Heart right ventricle (tissue), 16 donors: ENCODE measurements at regions not wholly inside any gene's neighbourhood (a gene's known extent, or its start where the extent isn't known, plus 50 kb on each side); places are given as distances from the start of the nearest gene placed in this dataset.

Source experiments
- ATAC-seq, 8 donors: fragments of 200-7000 bp; cut with Tn5 transposase; one replicate each; pipeline ENCODE4 v1.9.1; 2020; ENCODE audit warnings: mild to moderate bottlenecking in 8 of 8, moderate library complexity in 8 of 8, moderate number of reproducible peaks in 1 of 8
- DNase-seq, 2 donors: peaks; one replicate each; pipeline ENCODE4 v3.0.0-alpha.2; 2020
- H3K27ac ChIP-seq, 10 donors: fragments of 200-600 bp; sonication (generic) in 2 of 10; one replicate each; pipeline versions ENCODE4 v1.5.0 to v1.8.0; 2020 to 2022; ENCODE audit warnings: mild to moderate bottlenecking in 3 of 10
- H3K27me3 ChIP-seq, 7 donors: fragments of 200-600 bp; one replicate each; pipeline ENCODE4 v1.8.0; 2021 to 2022; ENCODE audit warnings: mild to moderate bottlenecking in 2 of 7
- H3K36me3 ChIP-seq, 9 donors: fragments of 200-600 bp; sonication (generic) in 1 of 9; one replicate each; pipeline versions ENCODE4 v1.5.0 to v1.8.0; 2020 to 2022; ENCODE audit warnings: mild to moderate bottlenecking in 2 of 9
- H3K4me1 ChIP-seq, 9 donors: fragments of 200-600 bp; sonication (generic) in 1 of 9; one replicate each; pipeline versions ENCODE4 v1.5.0 to v1.8.0; 2020 to 2022; ENCODE audit warnings: mild to moderate bottlenecking in 4 of 9
- H3K4me3 ChIP-seq, 10 donors: fragments of 200-600 bp; sonication (generic) in 2 of 10; one replicate each; pipeline versions ENCODE4 v1.5.0 to v1.8.0; 2020 to 2022; ENCODE audit warnings: mild to moderate bottlenecking in 7 of 10, moderate library complexity in 2 of 10
- H3K9me3 ChIP-seq, 11 donors: fragments of 200-600 bp in 10 of 11; sonication (generic) in 2 of 11; one replicate each; pipeline versions ENCODE4 v1.5.0 to v1.8.0; 2013 to 2022; ENCODE audit warnings: mild to moderate bottlenecking in 2 of 11, control low read depth in 1 of 11, moderate library complexity in 1 of 11
- CTCF ChIP-seq, 9 donors: fragments of 200-600 bp; sonication (generic) in 2 of 9; IDR thresholded peaks; one replicate each; pipeline versions ENCODE4 v1.5.0 to v1.8.0; 2021 to 2022; ENCODE audit warnings: antibody characterized with exemption in 9 of 9, mild to moderate bottlenecking in 5 of 9, moderate library complexity in 1 of 9
- WGBS, 2 donors: extraction: QIAGEN DNeasy Blood & Tissue Kit; methylation state at CpG; one replicate each; pipeline ENCODE4 v1.1.7; 2013; ENCODE audit warnings: inconsistent platforms in 1 of 2; 5-methylcytosine and 5-hydroxymethylcytosine counted together
- intact Hi-C, 10 donors: fragments of 100-400 bp; cut with DNase I; formaldehyde crosslinking; loops; one replicate each; pipeline versions ENCODE4 v1.11.1 to v1.14.2; 2022
- donor health status: Arrhythmogenic right ventricular cardiomyopathy.
- donor health status: ischemic (EF 13 %, LVEDD 7.1; RV severe dilation, severe dysfunction).
- donor health status: healthy with polysubstance abuse.
- donor health status: DM: no; HTN: yes; CAD: no.
- donor health status: DM: no; HTN: no; CAD: no.
- donor health status: ischemic (EF 25% LVEDD 6.9; RV normal size, moderate dysfunction).
- donor health status: ischemic (EF 25% LVEDD 5.7; RV mildly dilated, moderate dysfunction).
- donor health status: healthy.
- donor health status: DM: yes; HTN: yes; CAD: no.
- donor health status: Ischemic cardiomyopathy.
- donor health status: ischemic (EF 35%, LVEDD 5.7; RV mildly dilated, moderate dysfunction).
- donor health status: nonischemic (EF 11% LVEDD 7.7; RV severe dilation, severe dysfunction).
- donor health status: DM: yes; HTN: yes; CAD: no.
- donor health status: PGD.
- donor health status: ischemic (EF 29% LVEDD 5.4; RV normal size, mild dysfunction).
- donor health status: nonischemic (EF 23%, LVEDD 6.1; RV moderate dilation, normal function).

- peaks cover 6 to 40% (median 16%) of the 10 kb centered on the region in 9 donors for H3K4me1 ChIP-seq
- WGBS, 2 donors, result 98 to 100% methylated on average over 2 of the region's 2 CpGs
- no peaks in the 10 kb centered on the region for H3K27me3 ChIP-seq
- peak overlapping the region in 1 of 10 donors; percentile 2 for H3K27ac ChIP-seq
- ATAC-seq (no peak), DNase-seq (no peak)
- H3K36me3 ChIP-seq, result no peaks in the 10 kb centered on the region
- intact Hi-C loops, result no loop called here
- no peak overlapping the region for H3K4me3 ChIP-seq
- no peak for TF ChIP-seq CTCF (IDR thresholded peaks at IDR 0.05)
- no peaks in the 10 kb centered on the region for H3K9me3 ChIP-seq
Measured at GRCh38 chr5:124692950-124693349, 53.5 kb downstream of the ZNF608 start.

GRCh38 chr5:124692324-124692723, 54.1 kb downstream of the ZNF608 start:
- DNase-seq (no peak), ATAC-seq (no peak)
- Histone ChIP-seq H3K36me3 (no peaks in the 10 kb centered on the region), H3K4me1 (peaks cover 5 to 39% (median 11%) of the 10 kb centered on the region in 9 donors), H3K9me3 (no peaks in the 10 kb centered on the region), H3K27ac (peak overlapping the region in 1 of 10 donors; percentile 2), H3K27me3 (no peaks in the 10 kb centered on the region), H3K4me3 (no peak overlapping the region)
- 74 to 76% methylated on average over 3 of the region's 3 CpGs for WGBS, 2 donors
- no peak for TF ChIP-seq CTCF (IDR thresholded peaks at IDR 0.05)
- intact Hi-C loops, result no loop called here

GRCh38 chr5:124689653-124690052, 56.8 kb downstream of the ZNF608 start:
- peaks cover 2 to 46% (median 18%) of the 10 kb centered on the region in 9 donors for H3K4me1 ChIP-seq
- intact Hi-C loops, result no loop called here
- no peaks in the 10 kb centered on the region for H3K27me3 ChIP-seq
- TF ChIP-seq CTCF (IDR thresholded peaks at IDR 0.05), result no peak
- no peaks in the 10 kb centered on the region for H3K9me3 ChIP-seq
- DNase-seq (no peak), ATAC-seq (no peak)
- no peak overlapping the region for H3K27ac ChIP-seq
- H3K4me3 ChIP-seq, result no peak overlapping the region
- no peaks in the 10 kb centered on the region for H3K36me3 ChIP-seq

- ATAC-seq (peak in 2 of 8 donors; percentile 29 to 38), DNase-seq (no peak)
- Histone ChIP-seq H3K9me3 (no peaks in the 10 kb centered on the region), H3K27ac (peak overlapping the region in 1 of 10 donors; percentile 14), H3K4me3 (no peak overlapping the region), H3K4me1 (peaks cover 0 to 39% (median 11%) of the 10 kb centered on the region in 9 donors), H3K36me3 (no peaks in the 10 kb centered on the region), H3K27me3 (no peaks in the 10 kb centered on the region)
- intact Hi-C loops, result no loop called here
- no peak for TF ChIP-seq CTCF (IDR thresholded peaks at IDR 0.05)
- 86 to 87% methylated on average over 3 of the region's 3 CpGs for WGBS, 2 donors
Measured at GRCh38 chr5:124686239-124687004, 60.0 kb downstream of the ZNF608 start.
